ENCODE measurements at regions not wholly inside any gene's neighbourhood (a gene's known extent, or its start where the extent isn't known, plus 50 kb on each side); places are given as distances from the start of the nearest gene placed in this dataset.

- no peak for DNase-seq
Measured at GRCh38 chr10:88086187-88086960, 222.9 kb downstream of the PTEN start.

GRCh38 chr10:88088441-88089340 is 225.3 kb downstream of the PTEN start:
- no peak for DNase-seq

GRCh38 chr10:88089498-88089897 is 226.1 kb downstream of the PTEN start:
- no peak for DNase-seq

- no peak for DNase-seq
Measured at GRCh38 chr10:88090568-88091214, 227.3 kb downstream of the PTEN start.

- DNase-seq: peak; percentile 79
Measured at GRCh38 chr10:88091490-88092061, 228.2 kb downstream of the PTEN start.

GRCh38 chr10:88092265-88092664 is 228.8 kb downstream of the PTEN start:
- DNase-seq: no peak

GRCh38 chr10:88092973-88093372 is 229.5 kb downstream of the PTEN start:
- no peak for DNase-seq

- DNase-seq: no peak
Measured at GRCh38 chr10:88094795-88095194, 231.4 kb downstream of the PTEN start.

- DNase-seq: no peak
Measured at GRCh38 chr10:88095223-88095721, 231.8 kb downstream of the PTEN start.

- DNase-seq: no peak
Measured at GRCh38 chr10:88095778-88096431, 232.5 kb downstream of the PTEN start.

GRCh38 chr10:88097092-88097516 is 233.7 kb downstream of the PTEN start:
- no peak for DNase-seq

- no peak for DNase-seq
Measured at GRCh38 chr10:88097536-88097935, 234.1 kb downstream of the PTEN start.

GRCh38 chr10:88100281-88100680 is 236.9 kb downstream of the PTEN start:
- no peak for DNase-seq

- no peak for DNase-seq
Measured at GRCh38 chr10:88101666-88102065, 238.2 kb downstream of the PTEN start.

- DNase-seq: no peak
Measured at GRCh38 chr10:88103576-88103975, 240.2 kb downstream of the PTEN start.

- DNase-seq: no peak
Measured at GRCh38 chr10:88104223-88104622, 240.8 kb downstream of the PTEN start.

GRCh38 chr10:88106366-88106765 is 242.9 kb downstream of the PTEN start:
- DNase-seq: no peak

- no peak for DNase-seq
Measured at GRCh38 chr10:88107296-88108097, 244.1 kb downstream of the PTEN start.

GRCh38 chr10:88108115-88108610 is 244.7 kb downstream of the PTEN start:
- DNase-seq: peak in 1 of 2 donors; percentile 69

GRCh38 chr10:88110355-88110754 is 246.9 kb downstream of the PTEN start:
- DNase-seq: no peak

- DNase-seq: no peak
Measured at GRCh38 chr10:88110822-88111221, 247.4 kb downstream of the PTEN start.

Measured in CD4-positive, alpha-beta T cell treated with Interleukin-4 for 1 hour (primary cell).